Medulla oblongata (tissue), 1 donor: ENCODE measurements at regions not wholly inside any gene's neighbourhood (a gene's known extent, or its start where the extent isn't known, plus 50 kb on each side); places are given as distances from the start of the nearest gene placed in this dataset.

Experiments used
- DNase-seq: peaks from one replicate; pipeline ENCODE4 v3.0.0-alpha.2; 2015; ENCODE audit errors: extremely low spot score

GRCh38 chr2:64317707-64318475 lies 136.1 kb upstream of the LGALSL start:
- no peak for DNase-seq

GRCh38 chr2:64318476-64318748 lies 135.6 kb upstream of the LGALSL start:
- DNase-seq, result no peak

- no peak for DNase-seq
Observed at GRCh38 chr2:64319896-64320295, 134.1 kb upstream of the LGALSL start.

GRCh38 chr2:64322433-64322832 lies 131.5 kb upstream of the LGALSL start:
- DNase-seq, result no peak

GRCh38 chr2:64323197-64323596 lies 130.8 kb upstream of the LGALSL start:
- DNase-seq, result no peak

GRCh38 chr2:64324746-64325410 lies 129.1 kb upstream of the LGALSL start:
- DNase-seq, result no peak

- no peak for DNase-seq
Observed at GRCh38 chr2:64325477-64325851, 128.5 kb upstream of the LGALSL start.

- no peak for DNase-seq
Observed at GRCh38 chr2:64325852-64326577, 127.9 kb upstream of the LGALSL start.

- no peak for DNase-seq
Observed at GRCh38 chr2:64326578-64327050, 127.3 kb upstream of the LGALSL start.

GRCh38 chr2:64327129-64327509 lies 126.8 kb upstream of the LGALSL start:
- DNase-seq, result no peak

GRCh38 chr2:64327510-64328414 lies 126.2 kb upstream of the LGALSL start:
- peak; percentile 91 for DNase-seq

- no peak for DNase-seq
Observed at GRCh38 chr2:64328415-64328722, 125.6 kb upstream of the LGALSL start.

- DNase-seq, result no peak
Observed at GRCh38 chr2:64328756-64329155, 125.2 kb upstream of the LGALSL start.

- DNase-seq, result peak; percentile 9
Observed at GRCh38 chr2:64329848-64330247, 124.1 kb upstream of the LGALSL start.

GRCh38 chr2:64330281-64331113 lies 123.5 kb upstream of the LGALSL start:
- peak; percentile 93 for DNase-seq

GRCh38 chr2:64331114-64331645 lies 122.8 kb upstream of the LGALSL start:
- no peak for DNase-seq

- no peak for DNase-seq
Observed at GRCh38 chr2:64331849-64332699, 121.9 kb upstream of the LGALSL start.

GRCh38 chr2:64336171-64336570 lies 117.8 kb upstream of the LGALSL start:
- no peak for DNase-seq

- no peak for DNase-seq
Observed at GRCh38 chr2:64337314-64337713, 116.6 kb upstream of the LGALSL start.

- DNase-seq, result no peak
Observed at GRCh38 chr2:64338108-64338507, 115.9 kb upstream of the LGALSL start.
